Activated naive CD8-positive, alpha-beta T cell treated with anti-CD3 and anti-CD28 coated beads, Interleukin-2, amount 50 U/mL, for 16 hours (primary cell): ENCODE measurements at regions not wholly inside any gene's neighbourhood (a gene's known extent, or its start where the extent isn't known, plus 50 kb on each side); places are given as distances from the start of the nearest gene placed in this dataset.
"Not testable (repeated sequence)": the region's sequence is repeated elsewhere in the genome, so short reads cannot be mapped to it uniquely, and the experiment has no call there.

ENCODE experiments used
- DNase-seq: peaks from one replicate; pipeline ENCODE4 v3.0.0-alpha.2; 2020; ENCODE audit warnings: low read depth, low spot score

DNA sequence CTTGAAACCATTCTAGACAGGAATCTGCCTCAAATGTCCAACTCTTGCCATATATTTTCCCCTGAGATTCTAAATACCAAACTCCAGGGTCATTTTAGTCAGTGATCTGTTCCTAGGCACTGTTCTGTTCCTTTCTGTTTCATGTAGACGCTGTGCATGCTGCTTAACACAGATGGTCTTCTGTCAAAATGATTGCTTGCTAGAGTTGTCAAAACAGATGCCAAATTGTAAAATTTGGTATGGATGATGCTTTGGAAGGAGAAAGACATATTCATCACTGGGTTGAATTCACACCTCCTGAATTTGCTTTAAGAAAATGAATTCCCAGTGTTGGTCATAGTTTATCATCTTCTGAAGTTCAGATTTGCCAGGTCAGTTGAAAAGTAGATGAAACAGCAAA lies 425.9 kb downstream of the ETS1 start:
- no peak for DNase-seq

DNA sequence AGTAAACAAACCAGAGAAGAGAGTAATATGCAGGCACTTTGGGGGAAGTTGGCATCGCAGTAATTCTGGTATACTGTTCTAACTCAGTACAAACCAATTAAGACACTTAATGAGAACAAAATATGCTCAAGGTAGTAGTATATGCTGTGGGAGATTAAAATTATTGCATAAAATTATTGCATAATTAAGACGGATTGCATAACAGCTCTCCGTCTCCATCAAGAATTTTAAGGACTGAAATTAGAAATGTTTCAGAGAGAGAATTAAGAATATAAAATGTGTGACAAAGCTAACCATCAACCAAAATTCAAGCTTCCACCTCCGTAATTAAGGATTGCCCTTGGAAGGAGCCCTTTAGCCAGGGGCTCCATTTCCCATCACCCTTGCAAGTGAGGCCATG lies 428.5 kb downstream of the ETS1 start:
- no peak for DNase-seq

- DNase-seq: peak; percentile 29
Measured at GRCh38 chr11:128157423-128158298, 429.7 kb downstream of the ETS1 start.

DNA sequence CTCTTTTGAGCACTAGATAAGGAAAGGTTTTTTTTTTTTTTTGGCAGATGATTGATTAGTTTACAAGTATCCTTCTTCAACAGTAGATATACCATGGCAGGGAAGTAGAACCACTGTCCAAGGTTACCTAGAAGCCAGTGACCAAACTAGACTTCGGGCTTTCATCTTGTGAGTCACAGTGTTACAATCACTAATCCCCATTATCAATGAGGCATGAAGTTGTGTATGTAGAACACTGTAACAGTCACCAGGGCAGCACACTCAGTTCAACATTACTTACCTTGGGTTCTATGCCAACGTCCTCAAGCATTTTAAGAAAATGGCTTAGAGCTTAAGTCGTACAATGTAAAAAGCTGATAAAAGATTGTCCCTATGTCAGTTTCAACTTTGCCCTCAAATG lies 430.9 kb downstream of the ETS1 start:
- no peak for DNase-seq

- DNase-seq: no peak
Measured at GRCh38 chr11:128155590-128155989, 431.8 kb downstream of the ETS1 start.

DNA sequence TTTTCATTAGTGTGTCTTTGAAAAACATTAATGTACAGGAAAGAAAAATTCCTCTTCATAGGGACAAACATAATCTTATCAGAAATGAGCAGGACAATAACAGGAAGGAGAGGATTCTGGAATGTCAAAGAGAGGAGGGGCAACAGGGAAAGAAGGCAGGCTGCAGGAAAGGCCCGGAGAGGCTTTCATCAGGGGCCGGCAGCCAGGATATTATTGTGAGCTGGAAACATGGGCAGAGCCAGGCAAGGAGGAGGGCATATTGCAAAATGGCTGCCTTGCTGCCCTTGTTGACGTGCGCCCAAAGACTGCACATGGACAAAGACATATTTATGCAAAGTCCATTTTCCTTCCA lies 433.7 kb downstream of the ETS1 start:
- DNase-seq: no peak

DNA sequence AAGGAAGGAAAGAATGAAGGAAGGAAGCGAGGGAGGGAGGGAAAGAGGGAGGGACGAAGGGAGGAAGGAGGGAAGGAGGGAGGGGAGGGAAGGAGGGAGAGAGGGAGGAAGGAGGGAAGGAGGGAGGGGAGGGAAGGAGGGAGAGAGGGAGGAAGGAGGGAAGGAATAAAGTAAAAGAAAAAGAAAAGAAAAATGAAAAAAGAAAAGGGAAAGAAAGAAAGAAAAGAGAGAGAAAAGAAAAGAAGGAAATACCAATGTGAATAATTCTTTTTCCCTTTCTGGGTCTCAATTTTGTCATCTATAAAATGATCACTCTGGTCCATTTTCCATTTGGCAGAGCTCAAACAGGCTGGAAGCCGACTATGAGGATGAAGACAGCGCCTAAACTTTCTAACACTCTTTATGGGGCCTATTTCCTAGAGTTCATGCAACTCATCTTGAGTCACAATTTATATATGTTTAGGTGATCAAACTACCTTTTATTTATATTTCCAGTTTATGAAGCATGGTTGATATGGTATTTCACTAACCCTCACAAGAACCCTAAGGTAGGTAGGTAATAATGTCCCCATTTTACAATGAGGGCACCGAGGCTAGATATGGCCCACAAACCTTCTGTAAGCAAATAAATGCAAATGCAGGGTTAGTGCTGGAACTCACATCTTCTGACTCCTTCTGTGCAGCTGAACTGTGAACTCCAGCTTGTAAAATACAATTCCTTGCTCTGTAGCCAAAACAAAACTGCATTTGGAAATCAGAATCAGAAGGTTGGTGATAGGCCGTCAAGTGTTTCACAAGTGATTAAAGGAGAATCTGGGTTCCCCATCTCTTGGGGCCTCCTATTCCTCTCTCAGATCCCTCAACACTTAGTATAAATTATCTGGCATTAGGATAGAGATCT lies 434.3 kb downstream of the ETS1 start:
- no peak for DNase-seq

DNA sequence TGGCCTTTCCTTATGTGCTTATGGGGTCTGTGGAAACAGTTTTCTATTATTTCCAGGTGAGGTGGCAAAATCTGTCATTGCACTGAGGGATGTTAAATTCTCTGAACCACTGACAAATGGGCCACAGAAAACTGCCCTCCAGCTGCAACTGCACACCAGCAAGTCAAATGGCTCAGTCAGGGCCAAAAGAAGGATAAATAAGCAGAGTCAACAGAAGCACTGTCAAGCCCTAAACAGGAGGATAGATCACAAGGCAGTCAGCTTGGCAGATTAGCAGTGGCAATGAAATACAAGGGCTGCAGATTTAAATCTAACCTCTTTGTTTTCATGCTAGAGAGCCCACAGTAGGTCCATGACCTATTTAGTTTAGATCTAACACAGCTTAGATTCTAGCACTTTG lies 435.6 kb downstream of the ETS1 start:
- no peak for DNase-seq

- no peak for DNase-seq
Measured at GRCh38 chr11:128151338-128151737, 436.0 kb downstream of the ETS1 start.

DNA sequence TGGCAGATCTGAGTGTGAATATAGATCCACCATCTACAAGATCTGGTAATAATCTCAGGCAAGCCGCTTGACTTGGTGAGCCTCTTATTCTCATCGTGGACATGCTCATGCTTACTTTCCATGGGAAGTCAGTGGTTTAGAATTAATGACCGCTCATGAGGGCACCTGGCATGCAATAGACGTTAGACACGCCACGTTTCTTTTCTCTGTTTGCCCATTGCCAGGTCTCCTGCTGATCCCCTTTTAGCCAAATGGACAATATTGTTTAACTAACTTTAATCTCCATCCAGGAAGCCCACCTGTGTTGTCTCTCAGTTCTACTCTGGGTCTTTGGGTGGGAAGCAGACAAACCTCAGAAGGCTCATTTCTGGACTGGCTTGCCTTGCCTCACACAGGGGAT lies 439.1 kb downstream of the ETS1 start:
- no peak for DNase-seq

GRCh38 chr11:128146926-128147605 lies 440.3 kb downstream of the ETS1 start:
- DNase-seq: no peak

DNA sequence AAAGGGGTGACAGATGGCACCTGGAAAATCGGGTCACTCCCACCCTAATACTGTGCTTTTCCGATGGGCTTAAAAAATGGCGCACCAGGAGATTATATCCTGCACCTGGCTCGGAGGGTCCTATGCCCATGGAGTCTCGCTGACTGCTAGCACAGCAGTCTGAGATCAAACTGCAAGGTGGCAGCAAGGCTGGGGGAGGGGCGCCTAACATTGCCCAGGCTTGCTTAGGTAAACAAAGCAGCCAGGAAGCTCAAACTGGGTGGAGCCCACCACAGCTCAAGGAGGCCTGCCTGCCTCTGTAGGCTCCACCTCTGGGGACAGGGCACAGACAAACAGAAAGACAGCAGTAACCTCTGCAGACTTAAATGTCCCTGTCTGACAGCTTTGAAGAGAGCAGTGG lies 447.1 kb downstream of the ETS1 start:
- not testable (repeated sequence) for DNase-seq

DNA sequence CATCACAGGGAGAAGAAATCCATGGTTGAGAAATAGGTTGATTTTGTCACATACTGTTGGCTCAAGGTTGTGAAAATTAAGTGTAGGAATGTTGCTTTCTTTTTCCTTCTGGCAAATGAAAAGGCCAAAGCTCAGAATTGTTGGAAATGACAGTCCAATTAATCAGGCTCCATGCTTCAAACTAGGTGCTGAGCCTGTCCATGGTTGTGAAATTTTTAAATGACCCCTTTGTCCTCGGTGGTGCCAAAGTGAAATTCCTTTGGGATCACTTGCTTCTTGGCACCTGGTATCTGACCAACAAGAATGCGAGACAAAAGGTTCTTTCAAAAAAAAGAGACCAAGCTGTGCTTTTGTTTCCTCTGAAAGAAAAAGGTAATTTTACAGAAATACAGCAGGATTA lies 451.9 kb downstream of the ETS1 start:
- DNase-seq: no peak

- DNase-seq: no peak
Measured at GRCh38 chr11:128133501-128133900, 453.9 kb downstream of the ETS1 start.

- DNase-seq: no peak
Measured at GRCh38 chr11:128130052-128130451, 457.3 kb downstream of the ETS1 start.

DNA sequence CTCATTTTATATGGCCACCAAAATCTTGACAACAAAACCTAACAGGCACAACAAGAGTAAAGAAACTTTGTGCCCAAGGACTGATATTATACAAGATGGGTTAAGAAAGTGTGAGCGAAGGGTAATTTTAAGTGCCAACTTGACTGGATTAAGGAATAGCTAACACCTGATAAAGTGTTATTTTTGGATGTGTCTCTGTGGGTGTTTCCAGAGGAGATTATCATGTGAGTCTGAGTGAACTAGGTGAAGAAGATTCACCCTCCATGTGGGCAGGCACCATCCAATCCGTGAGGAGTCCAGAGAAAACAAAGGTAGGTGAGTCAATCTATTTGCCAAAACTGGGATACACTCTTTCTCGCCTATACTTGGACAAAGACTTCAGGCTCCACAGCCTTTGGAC lies 461.6 kb downstream of the ETS1 start:
- no peak for DNase-seq

DNA sequence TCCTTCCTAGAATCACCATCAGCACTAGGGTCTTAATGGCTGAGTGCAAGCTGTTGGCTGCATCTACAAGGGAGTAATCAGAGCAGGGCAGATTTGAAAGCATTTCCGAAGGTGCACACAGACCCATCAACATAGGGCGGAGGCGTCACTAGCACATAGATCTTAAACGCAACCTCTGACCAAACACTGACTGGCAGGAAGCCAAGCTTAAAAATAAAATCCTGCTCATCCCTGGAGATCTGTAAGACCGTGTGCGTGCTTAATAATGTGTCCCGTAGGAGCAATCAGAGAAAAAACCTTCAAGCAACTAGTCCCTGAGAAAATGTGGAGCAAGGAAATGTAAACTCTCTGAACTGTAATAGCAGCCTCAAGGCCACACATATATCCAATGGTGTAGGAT lies 470.5 kb downstream of the ETS1 start:
- no peak for DNase-seq

DNA sequence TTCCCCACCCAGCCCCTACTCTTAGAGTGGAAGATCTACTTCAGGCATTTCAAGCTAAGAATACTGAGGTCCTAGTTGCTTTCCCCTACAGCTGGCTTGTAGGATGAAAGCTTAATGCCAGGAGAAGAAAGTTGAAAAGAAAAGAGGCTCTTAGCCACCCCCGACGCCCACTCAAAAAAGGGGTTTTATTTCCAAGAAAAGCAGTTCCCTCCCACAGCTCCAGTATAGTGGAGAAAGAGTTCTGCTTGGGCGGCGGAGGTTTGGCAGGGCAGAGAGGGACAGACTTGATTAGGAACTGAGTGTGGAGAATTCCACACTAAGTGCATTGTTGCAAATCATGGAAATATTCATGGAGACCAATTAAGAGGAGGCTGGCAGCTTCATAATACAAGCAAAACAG lies 470.9 kb downstream of the ETS1 start:
- DNase-seq: no peak

DNA sequence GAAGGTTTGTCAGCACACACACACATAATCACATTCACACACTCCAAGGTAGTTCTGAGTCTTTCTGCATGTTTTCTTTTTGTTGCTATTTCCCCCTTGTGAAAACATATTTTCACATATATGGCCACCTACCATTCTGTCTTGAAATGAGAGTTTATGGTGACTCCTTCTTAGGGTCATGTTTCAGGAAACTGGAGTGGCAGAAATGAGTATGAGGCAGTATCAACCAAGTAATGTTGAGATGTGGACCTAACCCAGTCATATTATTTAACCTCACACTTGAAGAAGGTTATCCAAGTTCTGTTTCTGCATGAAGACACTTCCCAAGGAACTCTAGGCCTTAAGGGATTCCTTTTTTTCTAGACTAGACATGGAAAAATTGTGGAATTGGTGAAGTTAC lies 481.4 kb downstream of the ETS1 start:
- DNase-seq: no peak

DNA sequence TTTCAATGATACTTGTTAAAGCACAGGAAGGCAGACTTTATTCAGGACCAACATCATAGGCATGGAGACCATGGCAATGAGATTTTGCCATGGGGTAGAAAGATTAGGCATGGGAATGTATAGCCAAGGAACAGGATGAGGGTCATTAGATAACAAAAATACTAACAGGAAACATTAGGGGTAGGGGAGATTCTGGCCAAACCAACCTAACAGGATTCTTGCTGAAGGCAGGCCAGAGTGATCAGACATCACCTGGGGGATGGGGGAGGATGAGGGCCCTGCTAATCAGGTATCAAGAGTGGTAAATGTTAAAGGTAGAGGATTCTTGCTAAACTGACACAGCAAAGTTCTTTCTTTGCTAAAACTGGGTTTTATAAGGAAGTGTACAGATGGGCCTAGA lies 481.8 kb downstream of the ETS1 start:
- DNase-seq: no peak

GRCh38 chr11:128103278-128103873 lies 484.0 kb downstream of the ETS1 start:
- no peak for DNase-seq

GRCh38 chr11:128098781-128099180 lies 488.6 kb downstream of the ETS1 start:
- no peak for DNase-seq
